NB4 (cell line): ENCODE measurements at regions not wholly inside any gene's neighbourhood (a gene's known extent, or its start where the extent isn't known, plus 50 kb on each side); places are given as distances from the start of the nearest gene placed in this dataset.

Source experiments
- DNase-seq: peaks from one replicate; pipeline ENCODE4 v3.0.0; 2010; ENCODE audit warnings: low read depth
- H3K4me3 ChIP-seq: one replicate; pipeline ENCODE4 v1.5.1; 2011; ENCODE audit warnings: mild to moderate bottlenecking, low read depth, low read length, moderate library complexity
- CTCF ChIP-seq: IDR thresholded peaks from one replicate; pipeline ENCODE4 v1.5.1; 2012; ENCODE audit warnings: low read depth, low read length
- MYC ChIP-seq: IDR thresholded peaks from 2 replicates; pipeline ENCODE4 v1.6.1; 2011; ENCODE audit warnings: low read depth, low read length
- POLR2A ChIP-seq: IDR thresholded peaks from 2 replicates; pipeline ENCODE4 v1.6.1; 2011; ENCODE audit warnings: mild to moderate bottlenecking; ENCODE audit not compliant: insufficient read length; ENCODE audit errors: extremely low read depth
- TF ChIP-seq, protein P1 (sequence below): IDR thresholded peaks from 2 replicates; pipeline ENCODE4 v1.6.1; 2011; ENCODE audit warnings: low read depth, low read length

DNA sequence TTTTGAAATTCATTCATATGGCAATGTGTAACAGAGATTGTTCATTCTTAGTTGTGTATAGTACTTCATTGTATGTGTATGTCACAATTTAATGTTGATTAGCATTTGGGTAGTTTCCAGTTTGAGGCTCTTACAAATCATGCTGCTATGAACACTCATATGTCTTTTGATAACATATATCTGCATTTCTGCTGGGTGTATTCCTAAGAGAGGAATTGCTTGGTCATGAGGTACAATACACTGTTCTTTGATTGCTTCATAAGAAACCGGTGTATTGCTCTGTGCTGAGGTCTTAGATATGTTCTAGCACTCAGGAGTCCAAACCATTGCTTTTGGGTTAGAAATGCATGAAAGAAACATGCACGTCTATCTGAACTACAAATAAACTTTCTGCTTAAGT is 492.9 kb upstream of the JAG1 start:
- TF ChIP-seq MYC (no peak), CTCF (no peak), POLR2A (no peak)
- no peak for DNase-seq
- no peak overlapping the region for H3K4me3 ChIP-seq

GRCh38 chr20:11168026-11168425 is 494.2 kb upstream of the JAG1 start:
- no peak for DNase-seq
- TF ChIP-seq CTCF (no peak), POLR2A (no peak), MYC (no peak)
- TF ChIP-seq, protein P1, sequence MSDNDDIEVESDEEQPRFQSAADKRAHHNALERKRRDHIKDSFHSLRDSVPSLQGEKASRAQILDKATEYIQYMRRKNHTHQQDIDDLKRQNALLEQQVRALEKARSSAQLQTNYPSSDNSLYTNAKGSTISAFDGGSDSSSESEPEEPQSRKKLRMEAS, result no peak
- H3K4me3 ChIP-seq, result no peak overlapping the region

DNA sequence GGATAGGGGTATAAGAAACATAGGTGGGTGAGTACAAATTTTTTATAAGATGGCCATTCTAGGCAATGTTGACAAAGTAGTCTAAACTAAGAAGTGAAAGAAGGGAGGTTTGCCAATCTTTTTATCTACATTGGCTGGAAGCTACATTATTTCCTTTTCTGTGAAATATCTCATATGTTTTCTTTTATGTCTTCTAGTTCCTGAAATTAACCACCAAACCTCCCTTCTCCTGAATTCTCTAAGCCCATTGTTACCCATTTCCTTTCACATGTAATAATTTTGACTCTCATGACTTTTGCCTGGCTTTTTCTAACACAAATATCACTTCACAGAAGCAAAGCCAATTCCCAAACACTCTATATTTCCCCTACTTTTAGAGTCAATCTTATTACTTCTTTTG is 496.2 kb upstream of the JAG1 start:
- no peak for DNase-seq
- no peak overlapping the region for H3K4me3 ChIP-seq
- TF ChIP-seq, protein P1, result no peak
- TF ChIP-seq CTCF (no peak), MYC (no peak), POLR2A (no peak)

GRCh38 chr20:11170565-11170964 is 496.8 kb upstream of the JAG1 start:
- TF ChIP-seq, protein P1, result no peak
- TF ChIP-seq CTCF (no peak), POLR2A (no peak), MYC (no peak)
- no peak for DNase-seq
- no peak overlapping the region for H3K4me3 ChIP-seq

DNA sequence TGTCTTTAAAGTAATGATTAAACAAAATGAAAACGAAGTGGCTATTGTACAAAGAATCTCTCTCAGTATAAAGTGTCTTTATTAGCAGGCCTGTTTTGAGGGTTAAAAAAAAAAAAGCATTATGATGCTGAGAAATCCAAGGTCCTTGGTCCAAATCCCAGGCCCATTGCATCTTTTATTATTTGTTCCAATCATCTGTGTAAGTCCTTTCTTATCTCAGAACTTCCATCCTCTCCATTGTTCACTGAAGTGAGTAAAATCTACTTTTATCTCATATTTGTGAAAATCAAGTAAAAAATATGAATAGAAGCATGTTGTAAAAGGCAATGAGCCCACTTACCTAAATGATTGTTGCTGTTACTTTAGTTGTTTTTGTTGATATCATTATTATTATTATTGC is 499.1 kb upstream of the JAG1 start:
- DNase-seq, result no peak
- no peak overlapping the region for H3K4me3 ChIP-seq
- TF ChIP-seq MYC (no peak), POLR2A (no peak), CTCF (no peak)
- TF ChIP-seq, protein P1, result no peak

DNA sequence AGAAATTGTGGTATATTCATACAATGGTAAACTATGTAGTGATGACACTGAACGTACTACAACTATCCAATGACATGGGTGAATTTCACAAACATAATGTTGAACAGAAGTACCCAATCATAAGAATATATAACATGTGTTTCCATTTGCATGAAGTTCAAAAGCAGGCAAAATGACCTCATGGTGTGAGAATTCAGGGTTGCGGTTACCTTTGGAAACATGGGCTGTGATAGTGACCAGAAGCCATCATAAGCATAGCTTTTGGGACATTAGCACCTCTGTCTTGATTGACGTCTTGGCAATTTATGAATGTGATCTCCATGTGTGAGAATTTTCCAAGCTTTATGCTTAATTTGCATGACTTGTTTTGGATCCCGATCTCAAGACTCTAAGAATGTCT is 500.1 kb upstream of the JAG1 start:
- H3K4me3 ChIP-seq, result no peak overlapping the region
- TF ChIP-seq, protein P1, result no peak
- TF ChIP-seq CTCF (no peak), MYC (no peak), POLR2A (no peak)
- no peak for DNase-seq
